Stimulated activated CD8-positive, alpha-beta memory T cell treated with anti-CD3 and anti-CD28 coated beads, Interleukin-12 subunit alpha, Interleukin-12 subunit beta, amount 100 ng/mL, for 4 hours (primary cell): ENCODE measurements at regions not wholly inside any gene's neighbourhood (a gene's known extent, or its start where the extent isn't known, plus 50 kb on each side); places are given as distances from the start of the nearest gene placed in this dataset.
"Not testable (repeated sequence)": the region's sequence is repeated elsewhere in the genome, so short reads cannot be mapped to it uniquely, and the experiment has no call there.

Experiments
- DNase-seq: peaks from one replicate; pipeline ENCODE4 v3.0.0-alpha.2; 2020; ENCODE audit warnings: low read depth

DNA sequence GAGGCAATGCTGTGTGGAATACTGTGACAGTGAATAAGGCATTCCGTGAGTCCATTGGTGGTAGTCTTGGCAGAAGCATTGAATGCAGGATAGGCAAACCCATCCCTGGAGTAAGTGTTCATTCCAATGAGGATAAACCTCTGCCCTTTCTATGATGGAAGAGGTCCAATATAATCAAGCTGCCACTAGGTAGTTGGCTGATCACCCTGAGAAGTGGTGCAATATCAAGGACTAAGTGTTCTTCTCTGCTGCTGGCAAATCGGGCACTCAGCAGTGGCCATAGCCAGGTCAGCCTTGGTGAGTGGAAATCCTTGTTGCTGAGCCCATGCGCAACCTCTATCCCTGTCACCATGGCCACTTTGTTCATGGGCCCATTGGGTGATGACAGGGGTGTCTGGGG, 70.1 kb downstream of the FBXO4 start:
- no peak for DNase-seq

DNA sequence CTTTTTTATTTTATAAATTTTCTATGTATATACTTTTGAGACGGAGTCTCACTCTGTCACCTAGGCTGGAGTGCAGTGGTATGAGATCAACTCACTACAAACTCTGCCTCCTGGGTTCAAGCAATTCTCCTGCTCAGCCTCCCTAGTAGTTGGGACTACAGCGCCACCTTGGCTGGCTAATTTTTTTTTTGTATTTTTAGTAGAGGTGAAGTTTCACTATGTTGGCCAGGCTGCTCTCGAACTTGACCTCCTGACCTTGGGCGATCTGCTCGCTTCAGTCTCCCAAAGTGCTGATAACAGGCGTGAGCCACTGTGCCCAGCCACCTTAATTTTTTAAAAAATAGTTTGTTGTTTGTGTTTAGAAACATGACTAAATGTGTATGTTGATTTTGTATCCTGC, 76.6 kb downstream of the FBXO4 start:
- no peak for DNase-seq

DNA sequence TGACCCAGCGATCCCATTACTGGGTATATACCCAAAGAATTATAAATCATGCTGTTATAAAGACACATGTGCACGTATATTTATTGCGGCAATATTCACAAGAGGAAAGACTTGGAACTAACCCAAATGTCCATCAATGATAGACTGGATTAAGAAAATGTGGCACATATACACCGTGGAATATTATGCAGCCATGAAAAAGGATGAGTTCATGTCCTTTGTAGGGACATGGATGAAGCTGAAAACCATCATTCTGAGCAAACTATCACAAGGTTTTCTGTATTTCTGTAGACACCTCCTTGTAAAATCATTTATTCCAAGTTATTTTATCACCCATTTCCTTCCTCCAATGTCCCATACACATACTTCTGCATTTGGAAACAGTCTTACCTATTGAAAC, 78.8 kb downstream of the FBXO4 start:
- DNase-seq, result not testable (repeated sequence)

GRCh38 chr5:42005561-42006153, 80.6 kb downstream of the FBXO4 start:
- DNase-seq, result no peak

DNA sequence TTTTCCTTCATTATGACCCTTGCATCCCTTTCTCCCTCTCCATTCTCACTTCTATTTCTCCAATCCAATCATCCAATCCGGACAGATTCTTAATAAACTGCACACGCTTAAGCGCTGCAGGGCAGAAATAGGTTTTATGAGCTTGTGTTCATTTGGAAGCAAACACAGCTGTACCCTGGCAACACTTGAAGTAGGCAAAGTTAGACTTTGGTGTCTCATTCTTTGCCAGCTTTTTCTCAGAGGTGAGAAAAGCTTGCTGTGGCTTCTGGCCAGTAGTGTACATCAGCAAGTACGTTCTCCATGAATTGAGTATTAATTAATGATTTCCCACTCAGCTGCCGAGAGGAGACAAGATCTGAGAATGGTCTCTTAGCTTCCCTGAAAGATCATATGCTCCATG, 88.5 kb downstream of the FBXO4 start:
- DNase-seq, result no peak

DNA sequence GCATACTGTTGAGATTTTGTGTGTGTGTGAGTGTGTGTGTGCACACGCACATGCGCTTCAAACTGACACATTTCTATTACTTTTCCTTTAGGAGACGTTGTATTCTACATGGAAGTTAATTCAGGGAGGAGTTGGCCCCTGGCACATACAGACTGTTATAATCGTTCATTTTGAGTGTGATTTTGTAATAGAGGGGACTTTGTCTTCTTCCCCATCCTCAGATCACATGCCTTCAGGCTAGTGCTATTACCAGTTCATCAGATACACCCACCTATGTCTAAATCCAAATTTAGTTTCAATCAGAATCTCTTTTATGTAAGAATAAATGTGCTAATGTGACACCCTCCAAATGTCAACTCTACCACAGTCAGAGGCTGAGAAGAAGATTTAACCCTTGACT, 90.2 kb downstream of the FBXO4 start:
- no peak for DNase-seq

DNA sequence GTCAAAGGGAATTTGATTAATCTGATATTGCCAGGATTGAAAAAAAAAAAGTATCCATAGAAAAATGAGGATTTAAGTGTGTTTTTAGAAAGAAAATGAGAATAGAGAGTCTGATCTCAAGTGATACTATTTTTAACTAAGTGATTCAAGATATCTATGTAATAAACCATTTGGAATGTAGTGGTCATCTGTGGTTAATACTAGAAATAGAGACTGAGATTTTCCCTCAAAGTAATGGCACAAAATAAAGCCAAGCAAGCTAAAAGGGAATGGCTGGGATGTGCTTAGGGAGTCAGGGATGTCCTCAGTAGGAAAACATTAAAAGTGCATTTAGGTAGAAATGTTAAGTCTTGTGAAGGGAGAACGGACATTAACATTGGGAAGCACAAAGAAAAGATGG, 90.6 kb downstream of the FBXO4 start:
- no peak for DNase-seq

DNA sequence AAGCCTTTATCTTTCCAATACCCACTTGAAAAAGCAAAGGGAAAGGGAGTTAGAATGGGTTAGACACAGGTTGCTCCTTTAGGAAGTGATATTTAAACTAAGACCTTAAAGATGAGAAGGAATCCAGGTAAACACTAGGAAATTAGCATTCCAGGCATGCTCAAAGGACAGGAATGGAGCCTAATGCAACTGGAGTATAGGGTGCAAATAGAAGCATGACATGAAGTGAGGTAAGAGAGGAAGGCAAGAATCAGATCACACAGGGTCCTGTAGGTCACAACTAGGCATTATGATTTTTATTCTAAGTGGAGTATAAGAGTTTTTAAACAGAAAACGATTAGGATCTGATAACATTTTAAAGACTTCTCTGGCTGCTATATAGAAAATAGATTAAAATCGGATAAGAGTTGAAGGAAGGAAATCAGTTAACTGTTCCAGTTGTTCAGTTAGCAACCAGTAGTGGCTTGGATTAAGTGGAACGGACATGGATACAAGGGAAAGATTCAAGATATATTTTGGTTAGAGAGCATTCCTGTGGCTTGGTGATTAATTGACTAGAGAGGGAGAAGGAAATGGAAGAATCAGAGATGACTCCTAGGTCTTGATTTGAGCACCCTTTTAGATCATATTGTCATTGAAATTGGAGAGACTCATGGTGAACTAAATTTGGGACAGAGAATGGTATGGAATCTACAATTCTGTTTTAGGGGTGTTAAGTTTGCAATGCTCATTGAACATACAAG, 95.9 kb downstream of the FBXO4 start:
- DNase-seq, result no peak

GRCh38 chr5:42021923-42022322, 96.8 kb downstream of the FBXO4 start:
- DNase-seq, result no peak

- no peak for DNase-seq
Observed at GRCh38 chr5:42022383-42022972, 97.4 kb downstream of the FBXO4 start.

GRCh38 chr5:42026446-42026845, 101.4 kb downstream of the FBXO4 start:
- DNase-seq, result no peak

GRCh38 chr5:42032137-42032536, 107.1 kb downstream of the FBXO4 start:
- no peak for DNase-seq

GRCh38 chr5:42035526-42035925, 110.4 kb downstream of the FBXO4 start:
- DNase-seq, result no peak

DNA sequence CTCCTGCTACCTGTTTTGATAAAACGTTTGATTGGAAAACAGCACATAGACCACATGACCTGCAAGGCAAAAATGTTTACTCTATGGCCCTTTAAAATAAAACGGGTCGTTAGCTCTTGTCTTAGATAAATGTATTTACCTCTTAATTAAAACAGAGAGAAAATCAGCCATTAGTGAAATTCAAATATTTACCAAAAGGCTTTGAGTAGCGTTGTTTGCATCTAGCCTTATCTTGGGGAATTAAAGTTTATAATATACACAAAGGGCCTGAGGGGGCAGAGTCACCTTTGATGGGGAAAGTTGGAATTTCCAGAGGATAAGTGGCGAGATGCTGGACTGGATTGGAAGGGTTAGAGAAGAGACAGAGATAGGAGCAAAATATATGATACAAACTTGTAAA, 111.3 kb downstream of the FBXO4 start:
- no peak for DNase-seq

GRCh38 chr5:42037379-42037932, 112.4 kb downstream of the FBXO4 start:
- no peak for DNase-seq

DNA sequence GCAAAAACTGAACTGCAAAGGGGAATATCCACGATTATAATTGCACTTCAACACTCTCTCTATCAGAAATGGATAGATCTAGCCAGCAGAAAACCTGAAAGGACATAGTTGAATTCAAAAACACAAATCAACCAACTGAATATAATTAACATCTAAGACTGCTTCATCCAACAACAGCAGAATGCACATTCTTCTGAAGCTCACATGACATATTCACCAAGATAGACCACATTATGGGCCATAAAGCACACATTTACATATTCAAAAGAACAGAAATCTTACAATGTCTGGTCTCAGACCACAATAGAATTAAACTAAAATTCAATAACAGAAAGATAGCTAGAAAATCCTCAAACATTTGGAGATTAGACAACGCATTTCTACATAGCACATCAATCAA, 118.3 kb downstream of the FBXO4 start:
- no peak for DNase-seq

GRCh38 chr5:42057254-42057690, 132.2 kb downstream of the FBXO4 start:
- peak; percentile 10 for DNase-seq

GRCh38 chr5:42059291-42059690, 134.2 kb downstream of the FBXO4 start:
- DNase-seq, result no peak

DNA sequence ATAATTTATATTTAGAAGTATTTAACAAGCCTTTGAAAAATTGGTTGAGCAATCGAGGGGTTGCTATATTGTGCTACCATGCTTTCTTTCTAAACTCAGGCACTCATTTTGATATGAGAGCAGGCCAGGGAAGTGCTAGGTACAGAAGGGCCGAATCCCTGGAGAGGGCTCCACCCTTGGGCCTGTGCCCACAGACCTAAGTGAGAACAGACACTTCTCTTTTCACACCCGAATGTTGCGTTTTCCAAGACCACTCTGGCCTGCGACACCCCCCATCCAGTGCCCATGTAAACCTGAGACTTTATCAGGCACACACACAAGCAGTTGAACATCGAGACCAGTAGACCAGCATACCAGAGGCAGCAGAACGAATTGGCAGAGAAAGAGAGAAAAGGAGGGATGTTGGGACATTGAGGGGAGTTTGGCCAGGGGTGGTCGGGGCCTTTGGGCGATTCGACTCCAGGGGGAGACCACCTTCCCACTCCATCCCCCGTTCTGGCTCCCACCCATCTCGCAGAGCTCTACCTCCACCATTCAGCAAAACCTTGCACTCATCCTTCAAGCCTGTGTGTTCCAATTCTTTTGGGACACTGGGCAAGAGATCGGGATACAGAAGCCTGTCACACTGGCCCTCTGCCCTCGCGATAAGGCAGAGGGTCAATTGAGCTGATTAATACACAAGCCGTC, 134.8 kb downstream of the FBXO4 start:
- DNase-seq, result no peak

DNA sequence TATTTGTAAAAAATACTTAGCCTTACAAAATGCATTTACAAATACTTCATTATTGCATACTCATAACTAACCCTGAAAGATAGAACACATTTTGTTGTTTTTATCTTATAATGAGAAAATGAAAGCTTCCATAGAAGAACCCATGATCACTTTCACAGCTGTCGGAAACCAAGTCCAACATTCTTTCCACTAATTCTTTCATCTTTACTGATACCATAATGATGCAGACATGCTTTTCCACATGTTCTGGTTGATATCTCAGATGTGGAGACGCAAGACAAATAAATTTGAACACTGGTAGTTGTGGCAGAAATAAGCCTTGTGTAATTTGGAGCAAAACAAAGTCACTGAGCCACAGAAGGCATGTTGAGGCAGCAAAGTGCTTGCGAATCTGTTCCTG, 136.0 kb downstream of the FBXO4 start:
- DNase-seq, result no peak

DNA sequence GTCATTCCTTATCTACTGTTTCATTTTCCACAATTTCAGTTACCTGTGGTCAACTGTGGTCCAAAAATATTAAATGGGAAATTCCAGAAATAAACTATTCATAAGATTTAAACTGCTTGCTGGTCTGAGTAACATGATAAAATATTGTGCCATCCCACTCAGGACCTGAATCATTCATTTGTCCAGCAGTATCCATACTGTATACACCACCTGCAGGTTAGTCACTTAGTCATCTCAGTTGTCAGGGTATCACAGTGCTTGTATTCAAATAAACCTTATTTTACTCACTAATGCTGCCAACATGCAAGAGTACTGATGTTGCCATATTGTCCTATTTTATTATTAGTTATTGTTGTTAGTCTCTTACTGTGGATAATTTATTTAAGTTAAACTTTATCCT, 139.7 kb downstream of the FBXO4 start:
- no peak for DNase-seq

- DNase-seq, result no peak
Observed at GRCh38 chr5:42066131-42066530, 141.1 kb downstream of the FBXO4 start.

DNA sequence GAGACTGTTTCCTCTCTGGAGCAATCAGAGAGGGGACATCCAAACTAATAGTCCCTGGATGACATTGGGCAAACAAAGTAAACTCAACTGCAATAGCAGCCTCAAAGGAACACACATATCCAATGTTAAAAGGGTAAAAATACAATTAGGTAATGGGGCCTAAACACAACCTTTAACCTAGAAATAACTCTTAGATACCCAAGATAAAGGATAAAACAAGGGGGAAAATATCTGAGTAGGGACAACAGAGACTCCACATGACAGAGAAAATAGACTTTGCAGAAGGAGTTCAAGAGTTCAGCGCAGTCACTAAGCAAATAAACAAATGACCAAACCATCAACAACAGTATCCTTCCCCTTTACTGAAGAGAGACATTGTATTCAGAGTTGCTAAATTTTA, 149.3 kb downstream of the FBXO4 start:
- no peak for DNase-seq
